Upper lobe of right lung (tissue), 1 donor: ENCODE measurements at regions not wholly inside any gene's neighbourhood (a gene's known extent, or its start where the extent isn't known, plus 50 kb on each side); places are given as distances from the start of the nearest gene placed in this dataset.

Experiments
- ATAC-seq: fragments of 200-7000 bp; cut with Tn5 transposase; one replicate; pipeline ENCODE4 v1.9.1; 2020; ENCODE audit warnings: mild to moderate bottlenecking, moderate library complexity
- DNase-seq: peaks from one replicate; pipeline ENCODE4 v3.0.0-alpha.2; 2020
- H3K27ac ChIP-seq: fragments of 200-600 bp; one replicate; pipeline ENCODE4 v1.8.0; 2022
- H3K27me3 ChIP-seq: fragments of 200-600 bp; one replicate; pipeline ENCODE4 v1.8.0; 2022; ENCODE audit warnings: mild to moderate bottlenecking
- H3K36me3 ChIP-seq: fragments of 200-600 bp; one replicate; pipeline ENCODE4 v1.8.0; 2022
- H3K4me1 ChIP-seq: fragments of 200-600 bp; one replicate; pipeline ENCODE4 v1.8.0; 2022
- H3K4me3 ChIP-seq: fragments of 200-600 bp; one replicate; pipeline ENCODE4 v1.8.0; 2022; ENCODE audit warnings: mild to moderate bottlenecking
- H3K9me3 ChIP-seq: fragments of 200-600 bp; one replicate; pipeline ENCODE4 v1.8.0; 2022
- CTCF ChIP-seq: fragments of 200-600 bp; IDR thresholded peaks from one replicate; pipeline ENCODE4 v1.8.0; 2022; ENCODE audit warnings: antibody characterized with exemption
- intact Hi-C: fragments of 100-400 bp; cut with DNase I; formaldehyde crosslinking; loops from one replicate; pipeline ENCODE4 v1.11.0; 2022
- donor health status: DM: no; HTN: yes; CAD: no; lungs with severe emphysema.

GRCh38 chr18:71505526-71505925 lies 1038.6 kb downstream of the CBLN2 start:
- H3K4me3 ChIP-seq = no peak overlapping the region
- no peak overlapping the region for H3K27ac ChIP-seq
- TF ChIP-seq CTCF = no peak
- H3K36me3 ChIP-seq = no peaks in the 10 kb centered on the region
- no peaks in the 10 kb centered on the region for H3K27me3 ChIP-seq
- no peaks in the 10 kb centered on the region for H3K9me3 ChIP-seq
- no peaks in the 10 kb centered on the region for H3K4me1 ChIP-seq
- no peak for ATAC-seq
- intact Hi-C loops = no loop called here
- no peak for DNase-seq

GRCh38 chr18:71503222-71503621 lies 1040.9 kb downstream of the CBLN2 start:
- ATAC-seq (no peak), DNase-seq (no peak)
- Histone ChIP-seq H3K27me3 (no peaks in the 10 kb centered on the region), H3K4me3 (no peak overlapping the region), H3K4me1 (no peaks in the 10 kb centered on the region), H3K36me3 (no peaks in the 10 kb centered on the region), H3K27ac (no peak overlapping the region), H3K9me3 (no peaks in the 10 kb centered on the region)
- intact Hi-C loops = no loop called here
- no peak for TF ChIP-seq CTCF

GRCh38 chr18:71485611-71486010 lies 1058.5 kb downstream of the CBLN2 start:
- H3K27me3 ChIP-seq = no peaks in the 10 kb centered on the region
- no peaks in the 10 kb centered on the region for H3K4me1 ChIP-seq
- ATAC-seq (no peak), DNase-seq (no peak)
- H3K27ac ChIP-seq = no peak overlapping the region
- no peak overlapping the region for H3K4me3 ChIP-seq
- intact Hi-C loops = no loop called here
- no peak for TF ChIP-seq CTCF
- no peaks in the 10 kb centered on the region for H3K36me3 ChIP-seq
- no peaks in the 10 kb centered on the region for H3K9me3 ChIP-seq

DNA sequence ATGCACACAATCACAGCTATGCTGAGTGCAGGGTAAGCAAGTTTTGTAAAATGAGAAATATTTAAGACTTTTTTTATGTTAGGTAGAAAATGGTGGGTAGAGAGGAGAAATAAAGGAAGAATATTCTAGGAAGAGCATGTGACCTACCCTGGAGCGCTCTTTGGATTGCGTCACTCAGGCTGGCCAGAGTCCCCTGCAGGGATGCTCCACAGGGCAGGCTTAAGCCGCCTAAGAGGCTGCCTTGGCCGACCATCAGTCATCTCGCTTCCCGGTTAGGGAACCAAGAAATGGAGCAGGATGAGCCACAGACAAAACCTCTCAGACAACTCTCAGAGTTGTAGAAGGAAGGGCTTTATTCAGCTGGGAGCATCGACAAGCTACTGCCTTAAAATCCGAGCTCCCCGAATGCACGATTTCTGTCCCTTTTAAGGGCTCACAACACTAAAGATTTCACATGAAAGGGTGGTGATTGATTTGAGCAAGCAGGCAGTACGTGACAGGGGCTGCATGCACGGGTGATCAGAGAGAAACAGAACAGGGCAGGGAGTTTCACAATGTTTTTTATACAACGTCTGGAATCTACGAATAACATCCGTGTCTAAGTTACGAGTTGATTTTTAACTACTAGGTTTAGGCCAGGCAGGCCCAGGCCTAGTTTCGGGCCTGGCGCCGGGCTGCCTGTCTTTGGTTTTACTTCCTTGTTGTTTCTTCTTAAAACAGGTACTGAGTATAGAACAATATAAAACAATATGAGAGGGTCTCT lies 1072.0 kb downstream of the CBLN2 start:
- H3K9me3 ChIP-seq = no peaks in the 10 kb centered on the region
- no peaks in the 10 kb centered on the region for H3K27me3 ChIP-seq
- no peak overlapping the region for H3K4me3 ChIP-seq
- TF ChIP-seq CTCF = no peak
- H3K36me3 ChIP-seq = no peaks in the 10 kb centered on the region
- no peak overlapping the region for H3K27ac ChIP-seq
- ATAC-seq = no peak
- intact Hi-C loops = no loop called here
- DNase-seq = no peak
- H3K4me1 ChIP-seq = no peaks in the 10 kb centered on the region

DNA sequence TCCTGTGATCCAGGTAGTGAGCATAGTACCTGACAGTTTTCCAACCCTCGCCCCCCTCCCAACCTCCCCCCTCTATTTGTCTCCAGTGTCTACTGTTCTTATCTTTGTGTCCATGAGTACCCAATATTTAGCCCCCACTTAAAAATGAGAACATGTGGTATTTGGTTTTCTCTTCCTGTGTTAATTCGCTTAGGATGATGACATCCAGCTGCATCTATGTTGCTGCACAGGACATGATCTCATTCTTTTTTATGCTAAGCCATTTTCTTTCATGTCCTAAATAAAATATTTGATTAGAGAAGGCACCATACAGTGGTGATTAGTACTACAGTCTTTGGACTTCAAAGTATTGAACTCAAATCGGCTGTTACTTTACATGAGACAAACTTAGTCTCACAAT lies 1087.9 kb downstream of the CBLN2 start:
- Histone ChIP-seq H3K4me1 (no peaks in the 10 kb centered on the region), H3K36me3 (no peaks in the 10 kb centered on the region), H3K9me3 (no peaks in the 10 kb centered on the region), H3K27ac (no peak overlapping the region), H3K4me3 (no peak overlapping the region), H3K27me3 (no peaks in the 10 kb centered on the region)
- DNase-seq (no peak), ATAC-seq (no peak)
- intact Hi-C loops = no loop called here
- no peak for TF ChIP-seq CTCF

DNA sequence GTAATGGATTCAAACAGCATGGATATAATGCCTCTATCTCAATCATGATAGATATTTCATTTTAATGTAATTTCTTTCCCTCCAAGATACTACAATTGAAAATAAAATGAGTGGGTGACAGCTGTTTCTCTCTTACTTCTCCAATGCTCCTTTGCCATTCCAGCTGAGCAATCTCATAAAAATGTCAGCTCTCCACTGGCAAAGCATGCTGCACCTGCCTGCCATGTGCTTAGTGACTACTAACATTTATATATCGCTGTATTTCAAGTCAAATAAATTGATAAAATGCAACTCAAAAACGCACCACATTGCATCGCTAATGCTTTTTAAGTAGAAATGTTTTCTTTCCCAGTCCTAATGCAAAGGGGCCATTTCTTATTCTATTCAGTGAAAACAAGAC lies 1093.9 kb downstream of the CBLN2 start:
- no peaks in the 10 kb centered on the region for H3K9me3 ChIP-seq
- no peak overlapping the region for H3K27ac ChIP-seq
- no peak for DNase-seq
- no peak for TF ChIP-seq CTCF
- no peaks in the 10 kb centered on the region for H3K36me3 ChIP-seq
- no peaks in the 10 kb centered on the region for H3K27me3 ChIP-seq
- ATAC-seq = no peak
- H3K4me3 ChIP-seq = no peak overlapping the region
- intact Hi-C loops = no loop called here
- H3K4me1 ChIP-seq = no peaks in the 10 kb centered on the region
